A549 (cell line): ENCODE measurements at regions not wholly inside any gene's neighbourhood (a gene's known extent, or its start where the extent isn't known, plus 50 kb on each side); places are given as distances from the start of the nearest gene placed in this dataset.
A peak's percentile ranks its signal among the peaks of the same experiment; 100 is the strongest.

Experiments
- ATAC-seq, 2 experiments: fragments of 200-7000 bp in 1 of 2; fragments of >200 bp in 1 of 2; cut with Nextera tagmentation in 1 of 2; cut with Tn5 transposase in 1 of 2; 3 replicates each; pipeline versions ENCODE4 v1.8.0 to v1.9.1; 2018 to 2020; ENCODE audit warnings: mild to moderate bottlenecking in 1 of 2, moderate library complexity in 1 of 2
- CTCF ChIA-PET: fragments of 300-600 bp; sonication (Branson Sonifier 250); formaldehyde crosslinking; extraction: SDS; loops from one replicate; lab custom pipeline; 2021; ENCODE audit warnings: antibody characterized with exemption, inconsistent platforms; lab: Yijun Ruan, JAX
- POLR2A ChIA-PET: fragments of 350-600 bp; formaldehyde crosslinking; extraction: SDS; loops from one replicate; lab custom pipeline; 2021; ENCODE audit warnings: antibody characterized with exemption, inconsistent platforms; lab: Yijun Ruan, JAX
- DNase-seq, 2 experiments: peaks; one replicate each; pipeline versions ENCODE4 v3.0.0 to v3.0.0-alpha.2; 2011 to 2016; ENCODE audit warnings: low read depth in 1 of 2, low spot score in 1 of 2
- FAIRE-seq: peaks from 2 replicates; lab custom pipeline; 2011; peaks lifted over from hg19 to GRCh38; lab: Jason Lieb, UNC
- H3K27ac ChIP-seq, 2 experiments: fragments of >200 bp; sonication (Bioruptor Twin); formaldehyde crosslinking; 3 replicates each; pipeline ENCODE4 v1.5.1; 2016 to 2017
- H3K4me1 ChIP-seq: fragments of >200 bp; sonication (Bioruptor Twin); formaldehyde crosslinking; 3 replicates; pipeline ENCODE4 v1.6.1; 2016
- H3K4me2 ChIP-seq: fragments of >200 bp; sonication (Bioruptor Twin); formaldehyde crosslinking; 3 replicates; pipeline ENCODE4 v1.6.1; 2016
- H3K4me3 ChIP-seq: fragments of >200 bp; sonication (Bioruptor Twin); formaldehyde crosslinking; 3 replicates; pipeline ENCODE4 v1.5.1; 2016
- H3K9me3 ChIP-seq: fragments of >200 bp; sonication (Bioruptor Twin); formaldehyde crosslinking; 3 replicates; pipeline ENCODE4 v1.6.1; 2016
- CEBPB ChIP-seq, 2 experiments: fragments of >200 bp in 1 of 2; sonication (Bioruptor Twin) in 1 of 2; formaldehyde crosslinking in 1 of 2; IDR thresholded peaks; 2 replicates each; pipeline ENCODE4 v1.6.1; 2012 to 2016
- CHD4 ChIP-seq: fragments of 200-600 bp; sonication (generic); IDR thresholded peaks from 2 replicates; pipeline ENCODE4 v1.6.1; 2016; ENCODE audit warnings: antibody characterized with exemption, mild to moderate bottlenecking, borderline replicate concordance
- EHMT2 ChIP-seq: fragments of 200-600 bp; sonication (generic); IDR thresholded peaks from 2 replicates; pipeline ENCODE4 v1.6.1; 2016; ENCODE audit warnings: antibody characterized with exemption, low read depth, mild to moderate bottlenecking, moderate library complexity
- EP300 ChIP-seq, 2 experiments: fragments of >200 bp; sonication (Bioruptor Twin); formaldehyde crosslinking; IDR thresholded peaks; 2 replicates in 1 of 2; 3 replicates in 1 of 2; pipeline ENCODE4 v1.6.1; 2016 to 2017
- ESRRA ChIP-seq: fragments of 150-350 bp; IDR thresholded peaks from 2 replicates; pipeline ENCODE4 v1.6.1; 2014; ENCODE audit warnings: mild to moderate bottlenecking, low read length, borderline replicate concordance
- GATA3 ChIP-seq: IDR thresholded peaks from 2 replicates; pipeline ENCODE4 v1.6.1; 2012; ENCODE audit warnings: borderline replicate concordance
- HOXA7 ChIP-seq: fragments of 250-450 bp; sonication (Bioruptor Pico); IDR thresholded peaks from 2 replicates; pipeline ENCODE4 v1.5.0; 2020; ENCODE audit warnings: mild to moderate bottlenecking, moderate library complexity
- HOXB5 ChIP-seq: fragments of 250-450 bp; sonication (Bioruptor Pico); IDR thresholded peaks from 2 replicates; pipeline ENCODE4 v1.5.0; 2020; ENCODE audit warnings: mild to moderate bottlenecking, moderate library complexity
- JUN ChIP-seq, 2 experiments: fragments of >200 bp; sonication (Bioruptor Twin); formaldehyde crosslinking; IDR thresholded peaks; 2 replicates in 1 of 2; 3 replicates in 1 of 2; pipeline ENCODE4 v1.6.1; 2016 to 2017
- JUNB ChIP-seq: fragments of >200 bp; sonication (Bioruptor Twin); formaldehyde crosslinking; IDR thresholded peaks from 2 replicates; pipeline ENCODE4 v1.6.1; 2016
- MAFK ChIP-seq: fragments of 450-650 bp; IDR thresholded peaks from 2 replicates; pipeline ENCODE4 v1.6.1; 2014; ENCODE audit not compliant: partially characterized antibody
- MAZ ChIP-seq: fragments of 150-350 bp; IDR thresholded peaks from 2 replicates; pipeline ENCODE4 v1.6.1; 2014; ENCODE audit warnings: antibody characterized with exemption, low read depth, low read length, borderline replicate concordance
- NFE2L2 ChIP-seq: fragments of 150-350 bp; conservative IDR thresholded peaks from 2 replicates; pipeline ENCODE4 v1.6.1; 2014; ENCODE audit warnings: low read length
- NPAS2 ChIP-seq: fragments of 250-450 bp; sonication (Bioruptor Pico); IDR thresholded peaks from 2 replicates; pipeline ENCODE4 v1.8.0; 2022; ENCODE audit warnings: mild to moderate bottlenecking, moderate library complexity, borderline replicate concordance
- PHF8 ChIP-seq: fragments of 200-600 bp; sonication (generic); IDR thresholded peaks from 2 replicates; pipeline ENCODE4 v1.6.1; 2016; ENCODE audit warnings: low read depth, mild to moderate bottlenecking, antibody characterized with exemption, moderate library complexity, borderline replicate concordance
- POLR2A ChIP-seq: IDR thresholded peaks from 2 replicates; pipeline ENCODE4 v1.6.1; 2012; ENCODE audit warnings: mild to moderate bottlenecking, low read length
- POLR2AphosphoS2 ChIP-seq: conservative IDR thresholded peaks from 2 replicates; pipeline ENCODE4 v1.6.1; 2012; ENCODE audit warnings: low read length, improper control_type of control experiment, inconsistent platforms
- RAD21 ChIP-seq, 2 experiments: fragments of >200 bp in 1 of 2; sonication (Bioruptor Twin) in 1 of 2; formaldehyde crosslinking in 1 of 2; IDR thresholded peaks in 1 of 2; conservative IDR thresholded peaks in 1 of 2; 2 replicates in 1 of 2; 3 replicates in 1 of 2; pipeline ENCODE4 v1.6.1; 2012 to 2018; ENCODE audit warnings: inconsistent platforms in 1 of 2
- RFX5 ChIP-seq: fragments of 450-650 bp; IDR thresholded peaks from 2 replicates; pipeline ENCODE4 v1.7.1; 2014; ENCODE audit warnings: antibody characterized with exemption, mild to moderate bottlenecking, moderate library complexity
- SMC3 ChIP-seq: fragments of >200 bp; sonication (Bioruptor Twin); formaldehyde crosslinking; IDR thresholded peaks from 3 replicates; pipeline ENCODE4 v1.6.1; 2018; ENCODE audit warnings: inconsistent platforms
- SREBF2 ChIP-seq: fragments of 450-650 bp; IDR thresholded peaks from 2 replicates; pipeline ENCODE4 v1.6.1; 2014; ENCODE audit warnings: mild to moderate bottlenecking, moderate library complexity
- TP53 ChIP-seq: fragments of 250-450 bp; sonication (Bioruptor Pico); IDR thresholded peaks from 2 replicates; pipeline ENCODE4 v1.5.0; 2021; ENCODE audit warnings: mild to moderate bottlenecking, moderate library complexity
- ZNF302 ChIP-seq: fragments of 250-450 bp; sonication (Bioruptor Pico); IDR thresholded peaks from 2 replicates; pipeline ENCODE4 v1.9.0; 2021; ENCODE audit warnings: inconsistent platforms, mild to moderate bottlenecking, moderate library complexity
- WGBS: methylation state at CpG from one replicate; pipeline ENCODE4 v1.1.6; 2017; ENCODE audit errors: missing lambda C conversion rate; 5-methylcytosine and 5-hydroxymethylcytosine counted together
- TF ChIP-seq, protein P1 (sequence below): fragments of 250-450 bp; sonication (Bioruptor Pico); IDR thresholded peaks from 2 replicates; pipeline ENCODE4 v1.5.0; 2020; ENCODE audit warnings: low read depth, mild to moderate bottlenecking, moderate library complexity
- TF ChIP-seq, protein P2 (sequence below): fragments of 150-350 bp; IDR thresholded peaks from 2 replicates; pipeline ENCODE4 v1.6.1; 2014; ENCODE audit warnings: low read depth, mild to moderate bottlenecking, low read length
- TF ChIP-seq, protein P3 (sequence below): fragments of 450-650 bp; IDR thresholded peaks from 2 replicates; pipeline ENCODE4 v1.6.1; 2014; ENCODE audit warnings: antibody characterized with exemption
- TF ChIP-seq, protein P4 (sequence below): fragments of 250-450 bp; sonication (Bioruptor Pico); IDR thresholded peaks from 2 replicates; pipeline ENCODE4 v1.5.0; 2021; ENCODE audit warnings: mild to moderate bottlenecking, moderate library complexity, borderline replicate concordance
- TF ChIP-seq, protein P5 (sequence below): fragments of 200-600 bp; sonication (generic); IDR thresholded peaks from 2 replicates; pipeline ENCODE4 v1.6.1; 2016; ENCODE audit warnings: antibody characterized with exemption, mild to moderate bottlenecking, moderate library complexity
- TF ChIP-seq, protein P6 (sequence below): IDR thresholded peaks from 2 replicates; pipeline ENCODE4 v1.6.1; 2012

DNA sequence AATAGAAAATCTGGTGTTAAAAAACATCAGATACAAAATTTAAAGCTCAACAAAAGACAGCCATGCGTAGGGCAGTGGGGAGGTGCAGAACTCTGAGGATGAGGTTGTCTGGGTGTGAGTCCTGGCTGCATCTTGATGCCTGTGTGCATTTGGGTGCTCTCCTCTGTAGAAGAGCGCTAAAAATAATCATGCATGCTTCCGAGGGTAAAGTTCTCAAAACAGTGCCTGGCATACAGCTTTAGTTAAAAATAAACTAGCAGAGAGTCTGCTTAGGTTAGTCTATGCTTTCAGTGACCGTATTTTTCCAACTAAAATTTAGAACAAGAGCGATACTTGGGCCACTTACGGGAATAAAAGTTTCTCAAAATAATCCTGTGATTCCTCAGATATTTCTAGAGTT lies 55.5 kb upstream of the SPATA31C2 start:
- DNase-seq (no peak), ATAC-seq (no peak), FAIRE-seq (no peak)
- ChIA-PET POLR2A (no interaction called here), CTCF (interaction anchor here (1.2 kb wide), 1 partner anchor 18 kb away, joined by 3 read pairs; no protein-coding TSS in a partner anchor)
- Histone ChIP-seq H3K27ac (no peak overlapping the region), H3K4me2 (peak overlapping the region; percentile 0; the same call in 1 of the 3 replicates), H3K9me3 (no peaks in the 10 kb centered on the region), H3K4me1 (peaks cover 27% of the 10 kb centered on the region), H3K4me3 (no peak overlapping the region)
- TF ChIP-seq PHF8: no peak
- no peak for TF ChIP-seq EP300 (IDR thresholded peaks at IDR 0.05)
- TF ChIP-seq POLR2A: no peak
- no peak for TF ChIP-seq SMC3
- TF ChIP-seq CHD4: no peak
- TF ChIP-seq SREBF2: no peak
- TF ChIP-seq, protein P1, sequence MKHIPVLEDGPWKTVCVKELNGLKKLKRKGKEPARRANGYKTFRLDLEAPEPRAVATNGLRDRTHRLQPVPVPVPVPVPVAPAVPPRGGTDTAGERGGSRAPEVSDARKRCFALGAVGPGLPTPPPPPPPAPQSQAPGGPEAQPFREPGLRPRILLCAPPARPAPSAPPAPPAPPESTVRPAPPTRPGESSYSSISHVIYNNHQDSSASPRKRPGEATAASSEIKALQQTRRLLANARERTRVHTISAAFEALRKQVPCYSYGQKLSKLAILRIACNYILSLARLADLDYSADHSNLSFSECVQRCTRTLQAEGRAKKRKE: no peak
- no peak for TF ChIP-seq MAFK
- TF ChIP-seq EHMT2: no peak
- TF ChIP-seq RFX5: no peak
- TF ChIP-seq, protein P2, sequence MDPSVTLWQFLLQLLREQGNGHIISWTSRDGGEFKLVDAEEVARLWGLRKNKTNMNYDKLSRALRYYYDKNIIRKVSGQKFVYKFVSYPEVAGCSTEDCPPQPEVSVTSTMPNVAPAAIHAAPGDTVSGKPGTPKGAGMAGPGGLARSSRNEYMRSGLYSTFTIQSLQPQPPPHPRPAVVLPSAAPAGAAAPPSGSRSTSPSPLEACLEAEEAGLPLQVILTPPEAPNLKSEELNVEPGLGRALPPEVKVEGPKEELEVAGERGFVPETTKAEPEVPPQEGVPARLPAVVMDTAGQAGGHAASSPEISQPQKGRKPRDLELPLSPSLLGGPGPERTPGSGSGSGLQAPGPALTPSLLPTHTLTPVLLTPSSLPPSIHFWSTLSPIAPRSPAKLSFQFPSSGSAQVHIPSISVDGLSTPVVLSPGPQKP: no peak
- TF ChIP-seq, protein P3, sequence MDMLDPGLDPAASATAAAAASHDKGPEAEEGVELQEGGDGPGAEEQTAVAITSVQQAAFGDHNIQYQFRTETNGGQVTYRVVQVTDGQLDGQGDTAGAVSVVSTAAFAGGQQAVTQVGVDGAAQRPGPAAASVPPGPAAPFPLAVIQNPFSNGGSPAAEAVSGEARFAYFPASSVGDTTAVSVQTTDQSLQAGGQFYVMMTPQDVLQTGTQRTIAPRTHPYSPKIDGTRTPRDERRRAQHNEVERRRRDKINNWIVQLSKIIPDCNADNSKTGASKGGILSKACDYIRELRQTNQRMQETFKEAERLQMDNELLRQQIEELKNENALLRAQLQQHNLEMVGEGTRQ: no peak
- TF ChIP-seq JUN (IDR thresholded peaks at IDR 0.05): no peak
- TF ChIP-seq JUNB: no peak
- TF ChIP-seq TP53: no peak
- TF ChIP-seq RAD21 (conservative IDR thresholded peaks at IDR 0.05 in 1 of 2, IDR thresholded peaks at IDR 0.05 in 1 of 2): no peak
- 75% methylated on average over 6 of the region's 6 CpGs for WGBS

DNA sequence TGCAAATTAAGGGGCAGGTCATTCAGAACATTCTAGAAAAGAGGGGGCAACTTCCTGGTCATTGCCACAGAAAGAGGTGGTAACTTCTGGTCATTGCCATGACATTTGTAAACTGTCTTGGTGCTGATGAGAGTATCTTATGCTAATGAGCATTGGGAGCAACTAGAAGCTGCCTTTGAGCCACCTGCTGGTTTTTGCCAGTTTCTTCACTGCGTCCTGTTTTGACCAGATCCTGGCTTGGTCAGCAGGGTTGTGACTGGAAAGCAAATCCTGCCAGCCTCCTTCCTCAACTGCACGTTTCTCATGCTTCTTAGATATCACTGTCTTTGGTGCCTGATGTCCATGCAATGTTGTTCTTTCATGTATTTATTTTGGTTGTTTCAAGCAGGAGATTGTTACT lies 53.2 kb upstream of the SPATA31C2 start:
- 39% methylated on average over 2 of the region's 2 CpGs for WGBS

More for the DNA sequence above, 53.2 kb upstream of the SPATA31C2 start:
- H3K4me3 ChIP-seq: no peak overlapping the region
- ChIA-PET POLR2A (no interaction called here), CTCF (no interaction called here)
- H3K9me3 ChIP-seq: no peaks in the 10 kb centered on the region
- no peak overlapping the region for H3K27ac ChIP-seq
- FAIRE-seq (no peak), DNase-seq (no peak), ATAC-seq (no peak)
- no peak overlapping the region for H3K4me2 ChIP-seq
- no peak for TF ChIP-seq GATA3
- TF ChIP-seq, protein P4, sequence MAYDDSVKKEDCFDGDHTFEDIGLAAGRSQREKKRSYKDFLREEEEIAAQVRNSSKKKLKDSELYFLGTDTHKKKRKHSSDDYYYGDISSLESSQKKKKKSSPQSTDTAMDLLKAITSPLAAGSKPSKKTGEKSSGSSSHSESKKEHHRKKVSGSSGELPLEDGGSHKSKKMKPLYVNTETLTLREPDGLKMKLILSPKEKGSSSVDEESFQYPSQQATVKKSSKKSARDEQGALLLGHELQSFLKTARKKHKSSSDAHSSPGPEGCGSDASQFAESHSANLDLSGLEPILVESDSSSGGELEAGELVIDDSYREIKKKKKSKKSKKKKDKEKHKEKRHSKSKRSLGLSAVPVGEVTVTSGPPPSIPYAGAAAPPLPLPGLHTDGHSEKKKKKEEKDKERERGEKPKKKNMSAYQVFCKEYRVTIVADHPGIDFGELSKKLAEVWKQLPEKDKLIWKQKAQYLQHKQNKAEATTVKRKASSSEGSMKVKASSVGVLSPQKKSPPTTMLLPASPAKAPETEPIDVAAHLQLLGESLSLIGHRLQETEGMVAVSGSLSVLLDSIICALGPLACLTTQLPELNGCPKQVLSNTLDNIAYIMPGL (CRISPR knock-in tag): no peak
- no peak for TF ChIP-seq RAD21 (conservative IDR thresholded peaks at IDR 0.05 in 1 of 2, IDR thresholded peaks at IDR 0.05 in 1 of 2)
- TF ChIP-seq, protein P5, sequence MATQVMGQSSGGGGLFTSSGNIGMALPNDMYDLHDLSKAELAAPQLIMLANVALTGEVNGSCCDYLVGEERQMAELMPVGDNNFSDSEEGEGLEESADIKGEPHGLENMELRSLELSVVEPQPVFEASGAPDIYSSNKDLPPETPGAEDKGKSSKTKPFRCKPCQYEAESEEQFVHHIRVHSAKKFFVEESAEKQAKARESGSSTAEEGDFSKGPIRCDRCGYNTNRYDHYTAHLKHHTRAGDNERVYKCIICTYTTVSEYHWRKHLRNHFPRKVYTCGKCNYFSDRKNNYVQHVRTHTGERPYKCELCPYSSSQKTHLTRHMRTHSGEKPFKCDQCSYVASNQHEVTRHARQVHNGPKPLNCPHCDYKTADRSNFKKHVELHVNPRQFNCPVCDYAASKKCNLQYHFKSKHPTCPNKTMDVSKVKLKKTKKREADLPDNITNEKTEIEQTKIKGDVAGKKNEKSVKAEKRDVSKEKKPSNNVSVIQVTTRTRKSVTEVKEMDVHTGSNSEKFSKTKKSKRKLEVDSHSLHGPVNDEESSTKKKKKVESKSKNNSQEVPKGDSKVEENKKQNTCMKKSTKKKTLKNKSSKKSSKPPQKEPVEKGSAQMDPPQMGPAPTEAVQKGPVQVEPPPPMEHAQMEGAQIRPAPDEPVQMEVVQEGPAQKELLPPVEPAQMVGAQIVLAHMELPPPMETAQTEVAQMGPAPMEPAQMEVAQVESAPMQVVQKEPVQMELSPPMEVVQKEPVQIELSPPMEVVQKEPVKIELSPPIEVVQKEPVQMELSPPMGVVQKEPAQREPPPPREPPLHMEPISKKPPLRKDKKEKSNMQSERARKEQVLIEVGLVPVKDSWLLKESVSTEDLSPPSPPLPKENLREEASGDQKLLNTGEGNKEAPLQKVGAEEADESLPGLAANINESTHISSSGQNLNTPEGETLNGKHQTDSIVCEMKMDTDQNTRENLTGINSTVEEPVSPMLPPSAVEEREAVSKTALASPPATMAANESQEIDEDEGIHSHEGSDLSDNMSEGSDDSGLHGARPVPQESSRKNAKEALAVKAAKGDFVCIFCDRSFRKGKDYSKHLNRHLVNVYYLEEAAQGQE: no peak
- TF ChIP-seq NPAS2 (CRISPR knock-in tag): no peak
- no peak for TF ChIP-seq CEBPB (IDR thresholded peaks at IDR 0.05)
- no peak for TF ChIP-seq JUN (IDR thresholded peaks at IDR 0.05)
- TF ChIP-seq HOXA7 (CRISPR knock-in tag): no peak
- no peak for TF ChIP-seq ESRRA
- TF ChIP-seq, protein P6, sequence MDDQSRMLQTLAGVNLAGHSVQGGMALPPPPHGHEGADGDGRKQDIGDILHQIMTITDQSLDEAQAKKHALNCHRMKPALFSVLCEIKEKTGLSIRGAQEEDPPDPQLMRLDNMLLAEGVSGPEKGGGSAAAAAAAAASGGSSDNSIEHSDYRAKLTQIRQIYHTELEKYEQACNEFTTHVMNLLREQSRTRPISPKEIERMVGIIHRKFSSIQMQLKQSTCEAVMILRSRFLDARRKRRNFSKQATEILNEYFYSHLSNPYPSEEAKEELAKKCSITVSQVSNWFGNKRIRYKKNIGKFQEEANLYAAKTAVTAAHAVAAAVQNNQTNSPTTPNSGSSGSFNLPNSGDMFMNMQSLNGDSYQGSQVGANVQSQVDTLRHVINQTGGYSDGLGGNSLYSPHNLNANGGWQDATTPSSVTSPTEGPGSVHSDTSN: no peak
- no peak for TF ChIP-seq RFX5
- TF ChIP-seq ZNF302: no peak
- no peak for TF ChIP-seq POLR2AphosphoS2
- no peak for TF ChIP-seq MAZ
- TF ChIP-seq POLR2A: no peak
- no peak for TF ChIP-seq HOXB5 (CRISPR knock-in tag)
- no peak for TF ChIP-seq NFE2L2
- H3K4me1 ChIP-seq: peaks cover 4% of the 10 kb centered on the region; the same call in 2 of the 3 replicates
